ENCODE measurements at regions not wholly inside any gene's neighbourhood (a gene's known extent, or its start where the extent isn't known, plus 50 kb on each side); places are given as distances from the start of the nearest gene placed in this dataset.

DNA sequence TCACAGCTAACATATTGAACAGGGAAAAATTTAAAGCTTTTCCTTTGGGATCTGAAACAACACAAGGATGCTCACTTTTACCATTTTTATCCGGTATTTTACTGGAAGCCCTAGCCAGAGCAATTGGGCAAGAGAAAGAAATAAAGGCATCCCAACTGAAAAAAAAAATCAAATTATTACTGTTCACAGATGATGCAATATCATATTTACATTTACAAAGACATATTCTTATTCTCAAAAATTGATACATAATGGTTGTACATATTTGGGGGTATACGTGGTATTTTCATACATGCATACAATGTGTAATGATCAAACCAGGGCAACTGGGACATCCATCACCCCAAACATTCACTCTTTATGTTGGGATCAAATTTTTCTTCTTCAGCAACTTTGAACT lies 337.0 kb upstream of the SLC7A11 start:
- ATAC-seq = no peak
- TF ChIP-seq, protein P1, sequence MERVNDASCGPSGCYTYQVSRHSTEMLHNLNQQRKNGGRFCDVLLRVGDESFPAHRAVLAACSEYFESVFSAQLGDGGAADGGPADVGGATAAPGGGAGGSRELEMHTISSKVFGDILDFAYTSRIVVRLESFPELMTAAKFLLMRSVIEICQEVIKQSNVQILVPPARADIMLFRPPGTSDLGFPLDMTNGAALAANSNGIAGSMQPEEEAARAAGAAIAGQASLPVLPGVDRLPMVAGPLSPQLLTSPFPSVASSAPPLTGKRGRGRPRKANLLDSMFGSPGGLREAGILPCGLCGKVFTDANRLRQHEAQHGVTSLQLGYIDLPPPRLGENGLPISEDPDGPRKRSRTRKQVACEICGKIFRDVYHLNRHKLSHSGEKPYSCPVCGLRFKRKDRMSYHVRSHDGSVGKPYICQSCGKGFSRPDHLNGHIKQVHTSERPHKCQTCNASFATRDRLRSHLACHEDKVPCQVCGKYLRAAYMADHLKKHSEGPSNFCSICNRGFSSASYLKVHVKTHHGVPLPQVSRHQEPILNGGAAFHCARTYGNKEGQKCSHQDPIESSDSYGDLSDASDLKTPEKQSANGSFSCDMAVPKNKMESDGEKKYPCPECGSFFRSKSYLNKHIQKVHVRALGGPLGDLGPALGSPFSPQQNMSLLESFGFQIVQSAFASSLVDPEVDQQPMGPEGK (CRISPR knock-in tag; IDR thresholded peaks at IDR 0.05; ENCODE audit: borderline replicate concordance) = no peak
- TF ChIP-seq ARNTL (CRISPR knock-in tag; IDR thresholded peaks at IDR 0.05; ENCODE audit: borderline replicate concordance, low read depth) (no peak), POU6F1 (CRISPR knock-in tag; IDR thresholded peaks at IDR 0.05; ENCODE audit: borderline replicate concordance, low read depth) (no peak), TCF4 (CRISPR knock-in tag; IDR thresholded peaks at IDR 0.05; ENCODE audit: borderline replicate concordance) (no peak), ZC3H10 (CRISPR knock-in tag; IDR thresholded peaks at IDR 0.05) (no peak), TOX (CRISPR knock-in tag; IDR thresholded peaks at IDR 0.05; ENCODE audit: borderline replicate concordance) (no peak), GLIS3 (CRISPR knock-in tag; IDR thresholded peaks at IDR 0.05) (no peak), CSDC2 (CRISPR knock-in tag; IDR thresholded peaks at IDR 0.05) (no peak), ESRRG (CRISPR knock-in tag; IDR thresholded peaks at IDR 0.05) (no peak), OSR1 (CRISPR knock-in tag; IDR thresholded peaks at IDR 0.05) (no peak)

GRCh38 chr4:138577826-138578225 lies 335.7 kb upstream of the SLC7A11 start:
- 0 out of 3 replicates have a peak, but pooled peaks have one; percentile 31 for ATAC-seq

GRCh38 chr4:138577145-138577544 lies 335.0 kb upstream of the SLC7A11 start:
- ATAC-seq = no peak
- TF ChIP-seq SNAI2 (CRISPR knock-in tag; IDR thresholded peaks at IDR 0.05) (no peak), ZFP3 (CRISPR knock-in tag; IDR thresholded peaks at IDR 0.05) (no peak), POU6F1 (CRISPR knock-in tag; IDR thresholded peaks at IDR 0.05; ENCODE audit: borderline replicate concordance, low read depth) (no peak)
- TF ChIP-seq, protein P1 (CRISPR knock-in tag; IDR thresholded peaks at IDR 0.05; ENCODE audit: borderline replicate concordance) = no peak

DNA sequence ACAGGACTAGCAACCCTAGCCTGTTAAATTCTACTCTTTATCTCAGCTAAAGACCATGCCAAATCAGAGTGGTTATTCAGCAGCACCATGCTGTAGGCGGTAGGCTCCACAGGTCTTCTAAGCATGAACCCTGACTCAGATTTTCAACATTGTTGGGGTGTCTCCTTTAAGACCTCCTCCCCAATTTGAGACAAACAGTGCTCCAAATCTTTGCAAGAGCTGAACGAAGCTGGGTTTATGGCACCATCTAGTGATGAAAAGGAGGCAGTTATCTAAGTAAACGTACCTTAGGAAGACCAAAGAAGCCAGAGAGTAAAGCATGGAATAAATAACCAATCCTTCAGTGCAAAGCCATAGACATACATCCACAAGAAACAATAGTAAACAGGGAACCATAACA lies 334.5 kb upstream of the SLC7A11 start:
- ATAC-seq = peak; percentile 80
- no peak for TF ChIP-seq POU6F1 (CRISPR knock-in tag; IDR thresholded peaks at IDR 0.05; ENCODE audit: borderline replicate concordance, low read depth)
- TF ChIP-seq SNAI2 (CRISPR knock-in tag; IDR thresholded peaks at IDR 0.05) = no peak
- no peak for TF ChIP-seq ZC3H10 (CRISPR knock-in tag; IDR thresholded peaks at IDR 0.05)
- no peak for TF ChIP-seq ISL1 (CRISPR knock-in tag; IDR thresholded peaks at IDR 0.05)
- TF ChIP-seq CSDC2 (CRISPR knock-in tag; IDR thresholded peaks at IDR 0.05) = no peak
- TF ChIP-seq, protein P2, sequence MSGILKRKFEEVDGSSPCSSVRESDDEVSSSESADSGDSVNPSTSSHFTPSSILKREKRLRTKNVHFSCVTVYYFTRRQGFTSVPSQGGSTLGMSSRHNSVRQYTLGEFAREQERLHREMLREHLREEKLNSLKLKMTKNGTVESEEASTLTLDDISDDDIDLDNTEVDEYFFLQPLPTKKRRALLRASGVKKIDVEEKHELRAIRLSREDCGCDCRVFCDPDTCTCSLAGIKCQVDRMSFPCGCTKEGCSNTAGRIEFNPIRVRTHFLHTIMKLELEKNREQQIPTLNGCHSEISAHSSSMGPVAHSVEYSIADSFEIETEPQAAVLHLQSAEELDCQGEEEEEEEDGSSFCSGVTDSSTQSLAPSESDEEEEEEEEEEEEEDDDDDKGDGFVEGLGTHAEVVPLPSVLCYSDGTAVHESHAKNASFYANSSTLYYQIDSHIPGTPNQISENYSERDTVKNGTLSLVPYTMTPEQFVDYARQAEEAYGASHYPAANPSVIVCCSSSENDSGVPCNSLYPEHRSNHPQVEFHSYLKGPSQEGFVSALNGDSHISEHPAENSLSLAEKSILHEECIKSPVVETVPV (CRISPR knock-in tag; IDR thresholded peaks at IDR 0.05) = no peak
- TF ChIP-seq ZNF70 (CRISPR knock-in tag; IDR thresholded peaks at IDR 0.05) = no peak
- TF ChIP-seq PPARA (CRISPR knock-in tag; IDR thresholded peaks at IDR 0.05; ENCODE audit: borderline replicate concordance) = no peak
- TF ChIP-seq OSR1 (CRISPR knock-in tag; IDR thresholded peaks at IDR 0.05) = no peak
- no peak for TF ChIP-seq ZFP3 (CRISPR knock-in tag; IDR thresholded peaks at IDR 0.05)
- TF ChIP-seq, protein P1 (CRISPR knock-in tag; IDR thresholded peaks at IDR 0.05; ENCODE audit: borderline replicate concordance) = no peak

Measured in SK-N-SH treated with all-trans-retinoic acid at 6 μM for 48 hours (cell line).